Spleen (tissue), 11 donors: ENCODE measurements at regions not wholly inside any gene's neighbourhood (a gene's known extent, or its start where the extent isn't known, plus 50 kb on each side); places are given as distances from the start of the nearest gene placed in this dataset.

ENCODE experiments used
- DNase-seq: peaks from one replicate; pipeline ENCODE4 v3.0.0-alpha.2; 2020
- H3K27ac ChIP-seq, 8 donors: fragments of 200-600 bp; sonication (generic) in 7 of 8; 1 replicate in 4 of 8; 2 replicates in 4 of 8; pipeline versions ENCODE4 v1.5.0 to v1.8.0; 2016 to 2021; ENCODE audit warnings: inconsistent platforms in 4 of 8, mild to moderate bottlenecking in 4 of 8, moderate library complexity in 1 of 8
- H3K27me3 ChIP-seq, 7 donors: fragments of 200-600 bp; sonication (generic) in 6 of 7; replicated peaks in 1 of 7; 1 replicate in 4 of 7; 2 replicates in 3 of 7; pipeline versions ENCODE4 v1.5.0 to v1.8.0; 2016 to 2021; ENCODE audit warnings: inconsistent platforms in 3 of 7, mild to moderate bottlenecking in 1 of 7
- H3K36me3 ChIP-seq, 6 donors: fragments of 200-600 bp; sonication (generic) in 5 of 6; 1 replicate in 4 of 6; 2 replicates in 2 of 6; pipeline versions ENCODE4 v1.5.0 to v1.8.0; 2016 to 2021; ENCODE audit warnings: inconsistent platforms in 2 of 6
- H3K4me1 ChIP-seq, 6 donors: fragments of 200-600 bp; sonication (generic) in 5 of 6; 1 replicate in 3 of 6; 2 replicates in 3 of 6; pipeline versions ENCODE4 v1.5.0 to v1.8.0; 2016 to 2021; ENCODE audit warnings: inconsistent platforms in 3 of 6
- H3K4me3 ChIP-seq, 8 donors: fragments of 200-600 bp; sonication (generic) in 7 of 8; 1 replicate in 4 of 8; 2 replicates in 4 of 8; pipeline versions ENCODE4 v1.5.0 to v1.8.0; 2016 to 2021; ENCODE audit warnings: inconsistent platforms in 4 of 8, mild to moderate bottlenecking in 4 of 8, moderate library complexity in 2 of 8
- H3K9me3 ChIP-seq, 8 donors: fragments of 200-600 bp; sonication (generic) in 7 of 8; 1 replicate in 4 of 8; 2 replicates in 4 of 8; pipeline versions ENCODE4 v1.5.0 to v1.8.0; 2016 to 2021; ENCODE audit warnings: inconsistent platforms in 4 of 8
- POLR2A ChIP-seq, 3 donors: fragments of 450-650 bp; IDR thresholded peaks; one replicate each; pipeline ENCODE4 v1.5.1; 2017; ENCODE audit warnings: antibody characterized with exemption in 3 of 3, mild to moderate bottlenecking in 1 of 3
- POLR2AphosphoS5 ChIP-seq, 3 donors: sonication (generic); formaldehyde crosslinking; IDR thresholded peaks; one replicate each; pipeline ENCODE4 v1.5.1; 2017; ENCODE audit warnings: antibody characterized with exemption in 3 of 3
- WGBS, 5 donors: extraction: QIAGEN DNeasy Blood & Tissue Kit in 3 of 5; methylation state at CpG; one replicate each; pipeline versions ENCODE4 v1.1.5 to v1.1.7; 2013 to 2018; 5-methylcytosine and 5-hydroxymethylcytosine counted together
- intact Hi-C: fragments of 100-400 bp; cut with DNase I; formaldehyde crosslinking; loops from one replicate; pipeline ENCODE4 v1.15.0; 2023; ENCODE audit warnings: low total_unique reads
- TF ChIP-seq, protein P1 (sequence below), 11 experiments: fragments of 200-600 bp in 7 of 11; fragments of 450-650 bp in 4 of 11; sonication (generic) in 4 of 11; IDR thresholded peaks in 8 of 11; conservative IDR thresholded peaks in 3 of 11; 1 replicate in 7 of 11; 2 replicates in 4 of 11; pipeline versions ENCODE4 v1.4.0 to v1.8.0; 2016 to 2021; ENCODE audit warnings: antibody characterized with exemption in 11 of 11, inconsistent platforms in 4 of 11, mild to moderate bottlenecking in 1 of 11
- donor health status: healthy with polysubstance abuse.
- donor health status: DM: no; HTN: no; CAD: no; lungs with moderate emphysema.
- donor health status: DM: no; HTN: no; CAD: no.
- donor health status: Bipolar disorder and iron deficiency.
- donor health status: healthy.
- donor health status: DM: no; HTN: no; CAD: no.
- donor health status: DM: yes; HTN: yes; CAD: no.

DNA sequence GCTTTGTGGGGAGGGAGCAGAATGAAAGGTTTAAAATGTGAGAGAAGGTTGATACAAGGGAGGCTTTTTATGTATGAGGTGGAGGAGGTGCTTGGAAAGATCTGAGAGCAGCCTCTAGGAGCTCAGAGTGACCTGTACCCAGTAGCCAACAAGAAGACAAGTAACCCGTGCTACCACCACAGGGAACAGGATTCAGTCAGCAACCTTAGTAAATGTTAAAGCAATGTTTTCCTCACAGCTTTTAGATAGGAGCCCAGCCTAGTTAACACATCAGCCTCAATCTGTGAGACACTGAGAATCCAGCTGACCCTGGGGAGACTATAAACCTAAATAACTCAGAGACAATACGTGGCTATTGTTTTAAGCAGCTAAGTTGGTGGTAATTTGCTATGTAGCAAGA, 194.9 kb upstream of the NT5C1B start:
- no peak overlapping the region for H3K4me3 ChIP-seq
- H3K27ac ChIP-seq: no peak overlapping the region
- intact Hi-C loops: no loop called here
- H3K9me3 ChIP-seq: peaks cover 0 to 9% (median 0%) of the 10 kb centered on the region in 8 donors
- no peaks in the 10 kb centered on the region for H3K27me3 ChIP-seq
- peaks cover 0 to 4% (median 0%) of the 10 kb centered on the region in 6 donors for H3K4me1 ChIP-seq
- H3K36me3 ChIP-seq: no peaks in the 10 kb centered on the region
- TF ChIP-seq POLR2A (IDR thresholded peaks at IDR 0.05): no peak
- no peak for DNase-seq
- WGBS, 5 donors: 75 to 92% (median 81%) methylated on average over 2 of the region's 2 CpGs

DNA sequence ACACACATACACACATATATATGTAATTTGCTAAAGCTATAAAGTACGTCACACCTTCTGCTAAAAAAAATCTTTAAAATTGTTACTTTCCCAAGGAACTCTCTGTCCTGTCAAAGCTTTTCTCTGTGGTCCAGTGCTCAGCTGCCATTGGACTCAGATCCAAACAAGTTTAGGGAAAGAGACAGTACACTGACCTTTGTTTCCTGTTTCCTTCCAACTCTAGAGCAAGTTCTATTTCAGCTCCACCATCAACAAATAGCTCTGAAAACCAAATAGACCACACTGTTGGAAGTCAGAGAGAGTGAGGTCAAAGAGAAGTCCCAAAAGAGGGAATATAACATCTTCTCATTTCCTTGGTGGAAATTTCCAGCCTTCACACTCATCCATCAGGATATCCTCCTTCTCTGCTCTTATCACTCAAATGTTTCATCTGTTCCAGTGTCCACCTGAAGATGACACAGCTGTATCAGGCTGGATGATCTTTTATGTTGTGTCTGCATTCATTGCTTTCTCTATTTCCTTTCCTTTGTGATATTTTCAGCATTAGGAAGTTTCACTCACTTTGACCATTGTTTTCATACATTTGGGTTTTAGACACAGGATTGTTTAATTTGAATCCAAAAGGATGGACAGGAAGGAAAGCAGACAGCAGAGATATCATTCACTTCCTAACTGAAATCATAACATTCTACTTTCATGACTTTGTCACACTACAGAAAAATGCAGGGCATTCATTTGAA, 192.3 kb upstream of the NT5C1B start:
- no peak overlapping the region for H3K4me3 ChIP-seq
- no peaks in the 10 kb centered on the region for H3K4me1 ChIP-seq
- H3K36me3 ChIP-seq: no peaks in the 10 kb centered on the region
- no peak overlapping the region for H3K27ac ChIP-seq
- H3K9me3 ChIP-seq: peaks cover 0 to 9% (median 0%) of the 10 kb centered on the region in 8 donors
- WGBS, 5 donors: 81 to 98% (median 93%) methylated on average over 1 of the region's 1 CpG
- TF ChIP-seq POLR2AphosphoS5 (IDR thresholded peaks at IDR 0.05) (no peak), POLR2A (IDR thresholded peaks at IDR 0.05) (no peak)
- TF ChIP-seq, protein P1, sequence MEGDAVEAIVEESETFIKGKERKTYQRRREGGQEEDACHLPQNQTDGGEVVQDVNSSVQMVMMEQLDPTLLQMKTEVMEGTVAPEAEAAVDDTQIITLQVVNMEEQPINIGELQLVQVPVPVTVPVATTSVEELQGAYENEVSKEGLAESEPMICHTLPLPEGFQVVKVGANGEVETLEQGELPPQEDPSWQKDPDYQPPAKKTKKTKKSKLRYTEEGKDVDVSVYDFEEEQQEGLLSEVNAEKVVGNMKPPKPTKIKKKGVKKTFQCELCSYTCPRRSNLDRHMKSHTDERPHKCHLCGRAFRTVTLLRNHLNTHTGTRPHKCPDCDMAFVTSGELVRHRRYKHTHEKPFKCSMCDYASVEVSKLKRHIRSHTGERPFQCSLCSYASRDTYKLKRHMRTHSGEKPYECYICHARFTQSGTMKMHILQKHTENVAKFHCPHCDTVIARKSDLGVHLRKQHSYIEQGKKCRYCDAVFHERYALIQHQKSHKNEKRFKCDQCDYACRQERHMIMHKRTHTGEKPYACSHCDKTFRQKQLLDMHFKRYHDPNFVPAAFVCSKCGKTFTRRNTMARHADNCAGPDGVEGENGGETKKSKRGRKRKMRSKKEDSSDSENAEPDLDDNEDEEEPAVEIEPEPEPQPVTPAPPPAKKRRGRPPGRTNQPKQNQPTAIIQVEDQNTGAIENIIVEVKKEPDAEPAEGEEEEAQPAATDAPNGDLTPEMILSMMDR (IDR thresholded peaks at IDR 0.05 in 8 of 11, conservative IDR thresholded peaks at IDR 0.05 in 3 of 11): no peak
- no peak for DNase-seq
- H3K27me3 ChIP-seq: no peaks in the 10 kb centered on the region
- intact Hi-C loops: no loop called here

DNA sequence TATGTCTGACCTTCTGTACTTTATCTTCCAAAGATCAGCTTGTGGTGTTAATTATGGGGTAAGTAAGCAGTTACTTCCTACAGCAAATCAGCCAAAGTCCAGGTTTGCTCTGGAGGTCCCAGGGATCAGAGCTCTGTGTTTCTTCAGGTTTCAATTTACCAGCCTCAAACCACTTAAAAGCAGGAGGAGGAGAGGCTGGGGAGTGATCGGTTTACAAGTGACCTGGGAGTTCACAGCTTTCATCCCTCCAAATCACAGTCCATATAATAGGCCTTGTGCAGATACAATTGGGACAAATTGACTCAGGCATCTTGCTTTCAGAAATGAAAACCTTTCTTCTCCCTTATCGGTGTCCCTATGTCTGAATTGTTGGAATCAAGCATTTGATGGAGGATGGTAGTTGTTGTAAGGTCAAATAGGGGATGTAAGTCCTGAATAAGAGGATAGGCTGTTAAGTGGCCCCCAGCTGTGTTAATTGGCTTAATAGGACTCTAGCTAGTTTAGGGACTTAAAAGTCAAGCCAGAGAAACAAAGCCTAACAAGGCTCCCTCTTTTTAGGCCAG, 188.0 kb upstream of the NT5C1B start:
- no peak overlapping the region for H3K4me3 ChIP-seq
- TF ChIP-seq POLR2AphosphoS5 (IDR thresholded peaks at IDR 0.05) (no peak), POLR2A (IDR thresholded peaks at IDR 0.05) (no peak)
- TF ChIP-seq, protein P1 (IDR thresholded peaks at IDR 0.05 in 8 of 11, conservative IDR thresholded peaks at IDR 0.05 in 3 of 11): no peak
- 29 to 45% (median 41%) methylated on average over 2 of the region's 2 CpGs for WGBS, 5 donors
- no peak overlapping the region for H3K27ac ChIP-seq
- no peaks in the 10 kb centered on the region for H3K27me3 ChIP-seq
- peaks cover 0 to 4% (median 0%) of the 10 kb centered on the region in 8 donors for H3K9me3 ChIP-seq
- intact Hi-C loops: no loop called here
- H3K4me1 ChIP-seq: no peaks in the 10 kb centered on the region
- H3K36me3 ChIP-seq: no peaks in the 10 kb centered on the region
- DNase-seq: no peak

DNA sequence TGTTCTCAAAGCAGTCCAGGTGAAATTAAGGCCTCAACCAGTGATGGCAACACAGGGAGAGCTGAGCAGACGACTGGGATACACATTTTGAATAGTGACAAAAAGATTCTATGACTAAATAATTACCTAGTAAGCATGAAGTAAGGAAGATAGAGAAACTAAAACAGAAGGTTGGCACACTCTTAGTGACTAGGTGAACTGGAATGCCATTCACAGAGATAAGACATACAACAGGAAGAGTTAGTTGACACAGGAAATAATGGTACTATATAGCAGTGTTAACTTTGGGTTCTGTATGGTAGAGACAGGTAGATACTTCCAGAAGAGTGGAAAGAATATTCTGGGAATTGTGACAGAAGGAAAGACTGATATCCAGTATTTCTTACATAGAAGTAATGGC, 181.8 kb upstream of the NT5C1B start:
- intact Hi-C loops: no loop called here
- WGBS, 5 donors: 50 to 71% (median 64%) methylated on average over 1 of the region's 1 CpG
- TF ChIP-seq, protein P1 (IDR thresholded peaks at IDR 0.05 in 8 of 11, conservative IDR thresholded peaks at IDR 0.05 in 3 of 11): no peak
- TF ChIP-seq POLR2A (IDR thresholded peaks at IDR 0.05): no peak
- no peak for TF ChIP-seq POLR2AphosphoS5 (IDR thresholded peaks at IDR 0.05)
- H3K27ac ChIP-seq: no peak overlapping the region
- no peaks in the 10 kb centered on the region for H3K36me3 ChIP-seq
- H3K27me3 ChIP-seq: no peaks in the 10 kb centered on the region
- H3K9me3 ChIP-seq: peaks cover 6 to 31% (median 16%) of the 10 kb centered on the region in 8 donors
- H3K4me1 ChIP-seq: no peaks in the 10 kb centered on the region
- no peak for DNase-seq
- H3K4me3 ChIP-seq: no peak overlapping the region
